Globus pallidus (tissue), 1 donor: ENCODE measurements at regions not wholly inside any gene's neighbourhood (a gene's known extent, or its start where the extent isn't known, plus 50 kb on each side); places are given as distances from the start of the nearest gene placed in this dataset.

ENCODE experiments used
- DNase-seq: peaks from one replicate; pipeline ENCODE4 v3.0.0-alpha.2; 2015; ENCODE audit warnings: low spot score

DNA sequence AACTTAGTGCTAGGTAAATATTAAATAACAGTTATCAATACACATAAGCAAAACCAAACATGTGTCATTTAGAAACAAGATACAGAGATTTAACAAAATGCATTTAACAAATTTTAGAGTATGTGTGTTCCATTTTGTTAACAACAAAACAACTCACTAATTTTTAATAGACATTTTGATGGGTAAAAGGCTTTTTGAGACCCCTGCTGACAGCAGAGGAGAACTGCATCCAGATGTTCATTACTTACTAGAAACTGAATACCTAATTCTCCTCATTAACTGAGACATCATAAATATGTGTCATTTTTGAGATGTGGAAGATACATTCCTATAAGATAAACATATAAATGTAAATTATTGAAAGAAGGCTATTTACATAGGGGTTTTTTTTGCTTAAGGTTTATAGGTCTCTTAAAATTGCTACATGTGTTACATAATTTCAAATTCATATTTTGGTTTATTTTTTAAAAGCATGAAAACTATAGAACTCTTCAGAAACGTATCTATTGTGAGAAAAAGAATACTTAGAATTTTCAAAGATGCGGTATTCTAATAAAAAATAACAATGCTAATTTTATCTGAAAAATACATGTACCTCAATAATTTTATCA is 1009.8 kb downstream of the TUSC7 start:
- DNase-seq, result peak; percentile 29

DNA sequence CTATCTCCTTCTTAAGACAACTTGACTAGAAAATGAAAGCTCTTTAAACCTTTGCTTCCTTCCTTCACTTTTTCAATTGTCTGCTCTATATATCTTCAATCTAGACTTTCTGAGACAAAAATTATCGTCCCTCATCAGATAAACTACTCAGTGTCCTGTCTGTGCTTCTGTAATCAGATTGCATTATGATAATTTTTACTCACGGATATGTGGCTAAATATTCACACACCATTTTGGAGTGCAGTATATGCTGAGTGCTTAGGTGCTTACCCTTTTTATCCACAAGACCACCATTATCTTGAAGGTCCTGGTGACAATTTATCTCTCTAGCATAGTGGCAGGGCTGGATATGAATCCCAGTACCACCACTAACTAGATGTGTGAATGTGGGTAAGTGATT is 1012.3 kb downstream of the TUSC7 start:
- no peak for DNase-seq

DNA sequence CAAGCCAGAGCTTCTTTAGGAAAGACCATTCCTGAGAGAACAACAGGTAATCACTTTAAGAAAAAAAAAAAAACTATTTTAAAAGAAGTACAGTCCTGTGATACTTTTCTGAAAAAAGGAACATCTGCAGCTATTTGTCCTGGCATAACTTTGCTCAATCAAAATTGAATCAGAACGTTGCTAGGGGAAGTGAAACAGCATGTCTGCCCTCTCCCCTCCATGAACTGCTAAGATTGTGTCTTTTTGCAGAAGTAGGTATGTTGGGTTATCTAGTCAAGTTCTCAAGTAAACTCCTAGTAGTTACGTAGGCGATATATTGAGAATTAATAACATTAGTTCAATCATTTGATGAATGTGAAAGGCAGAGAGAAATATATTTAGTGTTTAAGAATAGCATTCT is 1013.3 kb downstream of the TUSC7 start:
- DNase-seq, result peak; percentile 47

DNA sequence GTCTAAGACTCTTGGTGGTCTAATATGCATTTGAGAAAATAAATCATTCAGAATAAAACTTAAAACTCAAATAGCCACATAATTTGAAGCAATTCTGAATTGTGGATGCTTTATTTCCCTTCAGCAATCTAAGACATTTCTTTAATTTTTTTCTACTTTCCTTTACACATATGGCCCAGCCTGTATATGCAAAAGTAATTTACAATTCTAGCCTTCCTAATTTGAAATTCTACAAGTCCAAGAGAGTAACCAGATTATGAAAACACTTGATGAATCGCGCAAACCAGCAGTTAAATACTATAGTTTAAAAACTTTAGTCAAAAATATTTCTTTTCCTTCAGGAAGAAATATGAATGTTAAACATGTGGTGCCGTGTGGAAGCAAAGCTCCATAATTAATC is 1014.2 kb downstream of the TUSC7 start:
- no peak for DNase-seq

DNA sequence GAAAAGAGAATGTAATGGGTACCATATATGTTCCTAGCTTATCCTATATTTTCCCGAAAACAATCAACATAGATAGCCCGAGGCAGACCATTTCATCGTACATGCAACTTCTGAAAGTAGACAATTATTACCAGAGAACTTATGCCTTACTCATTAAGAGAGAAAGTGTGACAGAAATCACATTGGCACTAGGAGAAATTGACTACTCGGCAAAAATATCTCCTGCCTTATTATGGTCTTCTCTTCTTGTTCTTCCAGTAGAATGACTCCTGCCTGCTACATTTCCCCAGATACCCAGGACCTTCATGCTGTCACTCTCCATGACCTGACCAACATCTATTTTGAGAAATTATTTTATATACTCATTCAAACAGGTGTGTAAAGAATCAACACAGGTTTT is 1015.7 kb downstream of the TUSC7 start:
- DNase-seq, result no peak

DNA sequence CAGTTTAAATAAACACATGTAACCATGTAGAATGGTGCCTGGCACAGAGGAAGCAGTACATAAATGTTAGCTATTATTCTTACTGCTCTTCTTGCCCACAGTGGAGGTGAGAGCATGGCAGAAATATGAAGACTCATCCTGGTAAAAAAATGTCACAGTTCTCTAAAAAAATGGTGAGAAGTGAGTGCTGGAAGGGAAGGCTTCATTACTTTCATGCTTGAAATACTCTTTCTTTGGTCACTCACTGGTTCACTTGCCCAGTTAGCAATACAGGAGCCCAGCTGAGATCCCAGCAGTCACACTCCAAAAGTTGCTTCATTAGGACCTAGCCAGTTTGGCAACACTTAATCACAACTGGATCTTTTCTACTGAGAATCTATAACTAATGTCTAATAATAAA is 1017.2 kb downstream of the TUSC7 start:
- no peak for DNase-seq

DNA sequence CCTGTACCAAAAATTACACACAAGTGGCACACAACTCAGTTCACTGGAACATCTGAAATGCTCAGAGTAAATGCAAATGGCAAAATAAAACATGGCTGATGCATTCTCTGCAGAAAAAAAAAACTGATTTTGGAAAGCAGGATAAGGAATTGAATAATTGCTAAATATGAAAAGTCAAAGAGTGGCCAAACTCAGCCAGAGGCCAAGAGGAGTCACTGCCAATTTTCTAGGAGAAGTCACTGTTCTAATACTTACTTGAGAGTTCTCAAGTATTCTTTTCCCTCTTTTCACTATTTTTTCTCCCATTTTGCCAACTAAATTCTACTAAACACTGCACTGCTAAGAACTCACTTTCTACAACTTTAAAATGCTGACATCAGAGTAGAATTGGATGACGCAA is 1018.6 kb downstream of the TUSC7 start:
- no peak for DNase-seq

DNA sequence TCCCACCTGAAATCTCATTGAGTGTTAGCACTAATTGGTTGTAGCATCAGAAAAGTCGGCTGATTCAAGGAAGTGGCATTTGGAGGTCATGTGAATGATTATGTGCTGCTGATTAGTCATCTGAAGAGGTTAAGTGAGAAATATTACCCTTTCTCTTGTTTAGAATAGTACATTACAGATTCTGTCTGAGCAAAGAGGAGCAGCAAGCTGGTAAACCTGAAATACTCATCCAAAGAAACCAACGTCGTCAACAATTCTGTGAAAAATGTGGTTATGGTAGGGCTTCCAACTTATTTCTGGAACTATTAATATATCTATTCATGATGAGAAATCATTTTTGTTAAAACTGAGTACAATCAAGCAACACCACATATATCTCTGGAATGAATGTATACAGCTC is 1024.9 kb downstream of the TUSC7 start:
- DNase-seq, result no peak

DNA sequence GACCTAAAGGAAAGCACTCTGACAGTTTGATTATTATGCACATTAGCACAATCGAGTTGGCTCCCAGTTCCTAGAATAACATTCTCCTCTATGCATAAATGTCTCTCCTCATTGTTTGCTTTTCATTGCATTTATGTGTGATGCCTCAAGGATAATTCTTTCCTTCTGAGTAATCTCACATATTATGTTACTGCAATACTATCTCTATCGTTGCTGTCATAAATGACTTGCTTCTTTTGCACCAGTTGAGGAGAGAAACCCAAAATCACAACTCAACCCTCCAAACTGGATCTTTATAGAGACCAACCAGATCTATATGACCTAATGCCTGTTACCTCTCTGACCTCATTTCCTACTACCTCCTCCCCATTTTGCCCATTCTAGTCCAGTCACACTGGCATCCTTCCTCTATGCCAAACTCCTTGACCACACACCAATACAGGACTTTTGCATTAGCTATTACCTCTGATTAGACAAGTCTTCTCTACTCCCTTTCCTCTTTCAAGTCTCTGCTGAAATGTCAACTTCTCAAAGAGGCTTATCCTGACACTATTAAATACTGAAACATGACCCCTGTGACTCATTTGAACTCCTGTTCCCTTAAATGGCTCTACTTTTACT is 1026.0 kb downstream of the TUSC7 start:
- no peak for DNase-seq

DNA sequence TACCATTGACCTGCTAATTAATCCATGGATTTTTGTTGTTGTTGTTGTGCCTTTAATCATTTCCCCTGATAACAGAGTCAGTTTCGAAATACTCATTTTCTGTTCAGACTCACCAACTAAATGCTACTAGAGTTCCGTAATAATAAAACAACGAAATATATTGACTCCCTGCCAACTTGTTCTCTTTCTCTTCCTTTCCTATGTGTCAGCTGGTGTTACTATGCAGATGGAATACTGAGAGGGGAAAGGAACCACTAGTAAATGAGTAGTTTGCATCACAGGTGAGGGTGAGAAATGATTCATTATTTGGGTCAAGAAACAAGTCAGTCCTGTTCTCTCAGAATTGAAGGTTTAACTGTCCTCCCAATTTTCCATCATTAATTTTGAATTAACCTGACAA is 1027.3 kb downstream of the TUSC7 start:
- no peak for DNase-seq

DNA sequence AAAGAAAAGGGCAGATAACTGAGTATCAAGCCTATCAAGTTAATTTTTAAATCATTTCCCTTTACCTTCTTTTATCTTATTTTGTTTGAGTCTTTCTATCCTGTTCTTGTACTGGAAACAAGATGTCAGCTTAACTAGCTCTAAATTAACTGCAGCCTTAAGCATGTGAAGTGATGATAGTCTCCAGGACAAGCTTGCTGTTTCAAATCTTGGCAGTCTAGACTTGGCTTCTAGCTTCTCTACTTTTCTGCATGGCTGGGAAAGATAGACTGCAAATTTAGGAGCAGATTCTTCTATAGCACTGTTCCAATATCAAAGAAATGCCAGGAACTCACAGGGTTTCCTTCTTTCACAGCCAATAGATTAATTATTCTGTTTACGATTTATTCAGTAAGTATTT is 1034.4 kb downstream of the TUSC7 start:
- no peak for DNase-seq

DNA sequence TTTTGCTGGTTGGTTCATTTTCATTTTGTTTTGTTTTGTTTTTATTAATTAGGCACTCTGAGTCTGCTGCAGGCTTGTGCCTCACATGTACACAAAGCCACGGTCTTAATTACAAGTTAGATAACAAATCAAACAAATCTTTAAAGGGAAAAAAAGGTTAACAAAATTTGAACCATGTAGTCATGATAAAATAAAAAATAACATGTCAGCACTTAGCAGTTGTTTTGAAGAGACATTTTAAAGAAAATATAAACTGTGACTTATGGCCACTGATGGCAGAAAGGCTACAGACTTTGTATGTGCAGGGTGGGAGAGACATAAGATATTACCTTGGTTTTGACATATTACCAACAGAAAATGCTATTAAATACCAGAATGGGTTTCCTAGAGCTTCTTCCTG is 1035.4 kb downstream of the TUSC7 start:
- no peak for DNase-seq

DNA sequence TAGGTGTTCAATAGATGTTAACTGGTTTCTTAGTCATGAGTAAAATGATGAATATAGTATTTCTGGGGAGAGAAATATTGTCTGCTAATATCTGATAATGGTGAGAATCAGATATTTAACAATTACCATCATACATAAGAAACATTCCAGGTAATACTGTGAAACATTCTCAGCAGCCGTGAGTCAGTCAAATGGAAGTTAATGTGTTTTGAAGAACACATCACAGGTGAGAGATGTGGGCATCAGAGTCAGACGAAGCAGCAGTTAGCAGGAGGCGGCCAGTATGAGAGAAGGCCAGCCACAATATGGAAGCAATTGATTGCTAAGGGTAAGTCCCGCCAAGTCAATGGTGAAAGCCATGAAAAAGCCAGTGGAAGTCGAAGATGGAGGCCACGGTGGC is 1035.9 kb downstream of the TUSC7 start:
- no peak for DNase-seq

DNA sequence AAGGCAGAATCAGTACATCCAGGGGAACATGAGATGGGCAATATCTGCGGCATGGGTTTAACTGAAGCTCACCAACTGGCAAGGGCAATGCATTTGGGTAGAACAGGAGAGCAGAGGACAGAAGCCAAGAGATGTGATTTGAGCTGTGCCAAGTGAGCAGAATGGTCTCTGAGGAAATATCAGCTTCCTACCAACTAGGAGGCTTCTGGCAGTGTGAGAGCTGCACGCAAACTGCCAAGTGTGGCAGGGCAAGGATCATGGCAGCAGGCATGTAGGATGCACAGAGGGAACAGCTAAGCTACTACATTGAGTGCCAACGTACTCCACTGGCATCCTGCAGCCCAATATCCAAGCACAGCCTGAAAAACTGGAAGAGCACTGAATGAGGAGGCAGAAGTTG is 1036.5 kb downstream of the TUSC7 start:
- no peak for DNase-seq

DNA sequence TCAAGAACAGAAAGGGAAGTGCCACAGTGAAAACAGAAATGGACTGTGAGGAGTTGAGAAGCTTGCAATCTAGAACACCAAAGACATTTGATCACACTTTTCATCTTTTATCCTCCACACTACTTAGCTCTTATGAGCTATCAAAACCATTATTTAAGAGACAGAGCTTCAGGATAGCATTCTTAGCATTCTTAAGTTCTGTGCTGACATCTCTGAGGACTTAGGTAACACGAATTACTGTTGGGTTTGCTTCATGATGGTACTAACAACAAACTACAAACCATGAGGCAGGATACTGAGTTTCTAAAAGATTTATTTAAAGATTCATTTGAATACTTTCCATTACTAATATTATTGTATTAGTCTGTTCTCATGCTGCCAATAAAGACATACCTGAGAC is 1038.6 kb downstream of the TUSC7 start:
- DNase-seq, result no peak

DNA sequence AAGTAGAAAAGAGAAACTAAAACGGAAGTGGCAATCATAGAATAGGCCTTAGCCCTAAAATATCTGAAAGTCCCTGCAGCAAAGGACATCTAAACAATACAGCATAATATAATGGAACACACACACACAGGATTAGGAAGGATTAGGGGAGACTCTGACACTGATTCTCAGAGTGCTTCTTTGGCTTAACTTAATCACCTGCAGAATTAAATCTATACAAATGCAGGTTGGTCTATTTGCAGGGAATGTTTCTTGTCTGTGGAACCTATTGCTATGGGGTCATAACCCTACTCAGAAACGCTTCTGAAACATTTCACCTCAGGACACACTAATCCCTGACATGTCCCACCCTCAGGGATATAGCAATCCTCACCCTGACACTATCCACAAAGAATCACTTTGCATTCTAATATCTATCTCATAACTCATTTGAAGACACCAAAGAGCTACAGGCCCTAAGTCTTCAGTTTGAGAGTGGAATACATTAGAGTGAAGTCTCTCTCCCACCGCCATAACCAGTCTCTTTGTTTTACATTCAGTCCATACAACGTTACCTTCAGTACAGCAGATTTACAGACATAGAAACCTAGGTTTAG is 1041.2 kb downstream of the TUSC7 start:
- DNase-seq, result no peak

DNA sequence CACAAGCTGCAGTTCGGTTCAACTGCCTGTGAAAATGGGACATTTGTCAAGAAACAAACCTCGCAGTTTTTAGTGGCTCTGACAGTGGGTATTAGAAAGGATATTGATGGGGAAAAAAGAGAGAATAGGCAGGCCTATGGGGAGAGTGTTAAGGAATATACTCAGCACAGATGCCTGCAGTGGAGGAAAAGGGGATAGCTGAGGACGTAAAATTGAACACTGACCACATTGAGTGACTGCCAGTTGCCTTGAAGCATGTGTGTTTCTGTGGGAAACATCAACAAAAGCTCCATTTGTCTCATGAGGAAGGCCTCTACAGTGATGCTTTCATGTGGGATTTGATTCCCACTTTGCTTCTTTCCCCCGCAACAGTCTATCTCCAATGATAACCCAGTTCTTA is 1042.1 kb downstream of the TUSC7 start:
- peak; percentile 90 for DNase-seq

DNA sequence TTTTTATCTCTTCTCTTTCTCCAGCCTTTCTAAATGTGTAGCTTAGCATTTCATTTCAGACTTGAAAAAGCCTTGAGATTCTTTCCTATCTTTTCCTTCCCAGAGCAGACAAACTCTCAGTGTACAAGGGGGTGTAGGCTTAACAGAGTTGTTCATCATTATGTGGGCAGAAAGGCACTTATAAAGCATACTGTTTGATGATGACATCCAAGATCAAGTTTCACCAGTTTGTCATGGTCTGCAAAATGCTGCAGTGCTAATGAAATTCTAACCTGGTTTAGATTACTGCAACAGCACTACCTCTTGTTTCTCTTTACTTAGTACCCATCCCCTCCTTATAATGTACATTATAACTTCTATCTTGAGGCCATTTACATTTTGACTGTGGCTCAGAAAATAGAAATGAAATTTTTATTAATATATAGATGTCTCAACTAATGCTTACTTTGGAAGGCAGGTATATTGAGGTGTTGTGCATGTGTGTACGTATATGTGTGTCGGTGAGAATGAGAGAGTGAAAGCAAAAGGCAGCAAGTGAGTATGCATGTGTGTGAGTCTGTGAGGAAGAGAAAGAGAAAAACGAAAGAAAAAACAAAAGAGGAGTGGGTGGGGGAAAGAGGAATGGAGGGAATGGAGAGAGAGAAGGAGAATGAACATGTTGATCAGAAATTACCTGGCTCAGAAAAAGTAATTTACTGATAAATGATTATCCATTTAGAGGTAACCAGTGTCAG is 1043.6 kb downstream of the TUSC7 start:
- no peak for DNase-seq

DNA sequence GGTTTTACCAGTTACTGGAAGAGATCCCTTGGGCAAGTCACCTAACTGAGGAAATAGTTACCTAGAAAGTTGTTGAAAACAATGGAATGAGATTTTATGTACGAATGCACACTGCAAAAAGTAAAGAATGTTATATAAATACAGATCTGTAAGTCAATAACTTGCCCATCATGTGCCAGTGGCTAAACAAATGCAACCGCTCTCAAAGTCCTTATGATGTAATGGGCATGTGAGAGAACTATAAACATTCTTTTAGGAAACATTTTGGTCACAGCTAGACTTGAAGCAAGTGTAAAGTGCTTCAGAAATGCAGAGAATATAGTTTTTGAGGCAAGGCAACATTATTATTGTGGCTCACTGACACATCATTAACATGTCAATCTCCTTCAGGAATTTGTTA is 1044.5 kb downstream of the TUSC7 start:
- no peak for DNase-seq

DNA sequence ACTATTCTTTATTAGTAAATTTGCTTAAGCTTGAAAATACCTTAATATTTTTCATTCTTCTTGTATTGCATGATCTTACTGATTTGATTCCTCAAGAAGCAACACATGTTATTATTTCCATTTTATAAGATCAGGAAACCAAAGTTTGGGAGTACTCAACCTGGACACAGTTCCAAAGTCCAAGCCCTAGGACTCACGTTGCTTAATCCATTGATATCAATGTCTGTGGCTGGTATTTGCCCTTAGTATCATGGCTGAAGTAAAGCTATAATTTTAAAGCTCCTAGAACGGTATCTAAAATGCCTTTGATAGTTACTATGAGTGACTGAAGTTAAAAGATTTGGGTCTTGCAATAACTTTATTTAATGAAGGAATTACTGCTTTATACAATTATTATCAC is 1045.3 kb downstream of the TUSC7 start:
- DNase-seq, result no peak

DNA sequence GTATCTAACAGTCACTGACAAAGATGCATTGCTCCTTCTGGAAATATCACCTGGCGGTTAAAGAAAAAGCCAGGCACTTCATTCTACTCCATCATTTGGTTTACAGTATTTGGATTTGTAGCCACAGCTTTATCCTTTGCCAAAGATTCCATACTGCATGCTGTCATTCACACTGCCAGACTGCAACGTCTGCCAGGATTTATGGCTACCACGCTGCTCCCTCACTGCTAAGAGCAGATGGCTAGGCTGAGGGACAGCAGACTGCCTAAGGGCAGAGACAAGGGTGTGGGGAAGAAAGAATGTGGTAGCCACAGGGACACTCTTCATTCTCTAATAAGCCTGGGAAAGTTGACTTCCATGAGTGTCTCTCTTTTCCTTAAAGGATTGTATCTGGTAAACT is 1047.0 kb downstream of the TUSC7 start:
- DNase-seq, result no peak

DNA sequence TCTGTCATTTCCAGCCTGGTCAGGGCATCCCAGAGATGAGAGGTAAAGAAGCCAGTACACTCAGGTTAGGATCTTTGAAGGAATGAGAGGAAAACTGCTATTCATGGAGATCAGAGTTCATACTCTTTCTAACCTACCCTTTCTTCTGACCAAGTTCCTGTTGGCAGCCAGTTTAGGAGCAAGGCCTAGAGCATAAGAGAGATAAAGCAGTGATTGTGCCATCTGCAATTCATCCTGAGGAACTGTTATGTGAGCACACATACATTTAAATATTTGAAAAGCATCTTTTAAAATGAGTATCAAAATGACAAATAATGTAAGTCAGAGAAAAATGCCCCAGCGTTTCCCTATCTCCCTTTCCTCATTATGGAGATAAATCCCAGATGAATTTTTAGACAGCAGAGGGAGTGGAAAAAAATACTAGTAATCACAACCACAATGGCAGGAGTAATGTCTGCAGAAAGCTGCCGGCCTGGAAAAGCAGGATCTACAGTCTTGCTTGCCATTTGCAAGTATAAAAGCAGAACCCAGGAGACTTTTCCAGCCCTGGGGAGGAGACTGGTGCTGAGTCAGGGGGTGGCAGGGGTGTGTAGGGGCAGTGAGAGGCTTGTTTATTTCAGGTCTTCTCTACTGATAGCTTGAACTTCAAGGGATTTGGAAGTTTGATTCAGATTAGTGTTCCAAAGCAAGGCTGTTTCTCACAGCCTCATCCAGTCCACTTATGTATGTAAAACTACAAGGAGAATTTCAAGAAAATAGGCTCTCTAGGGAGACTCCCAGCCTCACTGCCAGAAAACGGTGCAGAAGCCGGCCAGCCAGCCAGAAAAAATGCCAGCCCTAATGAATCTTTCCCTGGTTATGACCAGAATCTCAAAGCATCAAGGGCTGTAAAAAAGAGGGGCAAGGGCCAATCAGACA is 1052.4 kb downstream of the TUSC7 start:
- DNase-seq, result peak; percentile 53
